ENCODE measurements at regions not wholly inside any gene's neighbourhood (a gene's known extent, or its start where the extent isn't known, plus 50 kb on each side); places are given as distances from the start of the nearest gene placed in this dataset.

- DNase-seq (no peak), ATAC-seq (no peak)
- no peak for TF ChIP-seq POLR2A (IDR thresholded peaks at IDR 0.05)
- TF ChIP-seq CTCF (IDR thresholded peaks at IDR 0.05), result no peak
- Histone ChIP-seq H3K27me3 (no peaks in the 10 kb centered on the region), H3K4me1 (no peaks in the 10 kb centered on the region), H3K4me3 (no peak overlapping the region), H3K36me3 (no peaks in the 10 kb centered on the region), H3K9me3 (no peaks in the 10 kb centered on the region), H3K27ac (no peak overlapping the region)
- intact Hi-C loops (cut with DNase I), result no loop called here
- 88 to 89% (median 88%) methylated on average over 4 of the region's 4 CpGs for WGBS, 4 donors
Observed at GRCh38 chr16:54806881-54807360, 123.7 kb upstream of the IRX5 start.

GRCh38 chr16:54806378-54806777 is 124.3 kb upstream of the IRX5 start:
- no peak overlapping the region for H3K4me3 ChIP-seq
- no peaks in the 10 kb centered on the region for H3K4me1 ChIP-seq
- ATAC-seq (no peak), DNase-seq (no peak)
- no peaks in the 10 kb centered on the region for H3K27me3 ChIP-seq
- intact Hi-C loops (cut with DNase I), result no loop called here
- H3K36me3 ChIP-seq, result no peaks in the 10 kb centered on the region
- no peak for TF ChIP-seq POLR2A (IDR thresholded peaks at IDR 0.05)
- no peak for TF ChIP-seq CTCF (IDR thresholded peaks at IDR 0.05)
- no peaks in the 10 kb centered on the region for H3K9me3 ChIP-seq
- no peak overlapping the region for H3K27ac ChIP-seq
- 61 to 80% (median 76%) methylated on average over 6 of the region's 6 CpGs for WGBS, 4 donors

- Histone ChIP-seq H3K27ac (no peak overlapping the region), H3K27me3 (no peaks in the 10 kb centered on the region), H3K36me3 (no peaks in the 10 kb centered on the region), H3K4me3 (no peak overlapping the region), H3K4me1 (no peaks in the 10 kb centered on the region), H3K9me3 (no peaks in the 10 kb centered on the region)
- ATAC-seq (no peak), DNase-seq (no peak)
- intact Hi-C loops (cut with DNase I), result no loop called here
- WGBS, 4 donors, result 83 to 91% (median 87%) methylated on average over 4 of the region's 4 CpGs
- no peak for TF ChIP-seq POLR2A (IDR thresholded peaks at IDR 0.05)
- no peak for TF ChIP-seq CTCF (IDR thresholded peaks at IDR 0.05)
Observed at GRCh38 chr16:54805648-54806047, 125.0 kb upstream of the IRX5 start.

GRCh38 chr16:54801057-54801844 is 129.4 kb upstream of the IRX5 start:
- H3K4me3 ChIP-seq, result no peak overlapping the region
- ATAC-seq (no peak), DNase-seq (no peak)
- H3K36me3 ChIP-seq, result no peaks in the 10 kb centered on the region
- no peaks in the 10 kb centered on the region for H3K27me3 ChIP-seq
- no peaks in the 10 kb centered on the region for H3K4me1 ChIP-seq
- WGBS, 4 donors, result 86 to 92% (median 91%) methylated on average over 9 of the region's 9 CpGs
- H3K9me3 ChIP-seq, result peaks cover 0 to 17% (median 0%) of the 10 kb centered on the region in 12 donors
- TF ChIP-seq CTCF (IDR thresholded peaks at IDR 0.05), result no peak
- intact Hi-C loops (cut with DNase I), result no loop called here
- H3K27ac ChIP-seq, result no peak overlapping the region
